Type B pancreatic cell (in vitro differentiated cells): ENCODE measurements at regions not wholly inside any gene's neighbourhood (a gene's known extent, or its start where the extent isn't known, plus 50 kb on each side); places are given as distances from the start of the nearest gene placed in this dataset.

Experiments
- DNase-seq: peaks from one replicate; pipeline ENCODE4 v3.0.0; 2021; ENCODE audit warnings: mixed read lengths; ENCODE audit not compliant: unreplicated experiment; ENCODE audit errors: extremely low spot score
- H3K27ac Mint-ChIP-seq: 2 replicates; pipeline ENCODE4 v1.8.0; 2021; ENCODE audit warnings: mild to moderate bottlenecking, mixed read lengths
- H3K27me3 Mint-ChIP-seq: 2 replicates; pipeline ENCODE4 v1.8.0; 2021; ENCODE audit warnings: mixed read lengths
- H3K36me3 Mint-ChIP-seq: 2 replicates; pipeline ENCODE4 v1.8.0; 2021; ENCODE audit warnings: mixed read lengths
- H3K4me1 Mint-ChIP-seq: one replicate; pipeline ENCODE4 v1.8.0; 2021; ENCODE audit warnings: mixed read lengths; ENCODE audit not compliant: unreplicated experiment
- H3K4me3 Mint-ChIP-seq: 2 replicates; pipeline ENCODE4 v1.8.0; 2021; ENCODE audit warnings: mild to moderate bottlenecking, mixed read lengths
- H3K9me3 Mint-ChIP-seq: 2 replicates; pipeline ENCODE4 v1.8.0; 2021; ENCODE audit warnings: mixed read lengths
- CTCF ChIP-seq: fragments of 200-600 bp; sonication (generic); conservative IDR thresholded peaks from 2 replicates; pipeline ENCODE4 v1.5.0; 2021; ENCODE audit warnings: antibody characterized with exemption, mild to moderate bottlenecking

GRCh38 chr17:12537436-12537835 lies 128.3 kb upstream of the MYOCD start:
- H3K9me3 Mint-ChIP-seq: no peaks in the 10 kb centered on the region
- no peaks in the 10 kb centered on the region for H3K36me3 Mint-ChIP-seq
- H3K4me1 Mint-ChIP-seq: peaks cover 4% of the 10 kb centered on the region
- no peak overlapping the region for H3K4me3 Mint-ChIP-seq
- no peak for DNase-seq
- TF ChIP-seq CTCF: no peak
- no peak overlapping the region for H3K27ac Mint-ChIP-seq
- H3K27me3 Mint-ChIP-seq: peaks cover 4% of the 10 kb centered on the region

GRCh38 chr17:12538003-12538402 lies 127.7 kb upstream of the MYOCD start:
- Mint-ChIP-seq H3K4me1 (peaks cover 4% of the 10 kb centered on the region), H3K27me3 (peaks cover 4% of the 10 kb centered on the region), H3K9me3 (no peaks in the 10 kb centered on the region), H3K27ac (no peak overlapping the region), H3K36me3 (no peaks in the 10 kb centered on the region), H3K4me3 (no peak overlapping the region)
- no peak for TF ChIP-seq CTCF
- DNase-seq: no peak

GRCh38 chr17:12545877-12546513 lies 119.7 kb upstream of the MYOCD start:
- Mint-ChIP-seq H3K4me3 (no peak overlapping the region), H3K27me3 (peaks cover 28% of the 10 kb centered on the region), H3K36me3 (no peaks in the 10 kb centered on the region), H3K9me3 (no peaks in the 10 kb centered on the region), H3K4me1 (peaks cover 28% of the 10 kb centered on the region), H3K27ac (no peak overlapping the region)
- TF ChIP-seq CTCF: peak; percentile 80
- no peak for DNase-seq

- Mint-ChIP-seq H3K27me3 (peaks cover 28% of the 10 kb centered on the region), H3K9me3 (peaks cover 5% of the 10 kb centered on the region), H3K27ac (no peak overlapping the region), H3K36me3 (no peaks in the 10 kb centered on the region), H3K4me1 (peaks cover 28% of the 10 kb centered on the region), H3K4me3 (no peak overlapping the region)
- DNase-seq: no peak
- TF ChIP-seq CTCF: no peak
These were observed 118.7 kb upstream of the MYOCD start for GRCh38 chr17:12546983-12547382.

GRCh38 chr17:12547831-12548230 lies 117.9 kb upstream of the MYOCD start:
- Mint-ChIP-seq H3K9me3 (peaks cover 5% of the 10 kb centered on the region), H3K4me3 (no peak overlapping the region), H3K27me3 (peaks cover 28% of the 10 kb centered on the region), H3K4me1 (peaks cover 28% of the 10 kb centered on the region), H3K36me3 (no peaks in the 10 kb centered on the region), H3K27ac (no peak overlapping the region)
- DNase-seq: no peak
- TF ChIP-seq CTCF: no peak

- Mint-ChIP-seq H3K9me3 (peaks cover 5% of the 10 kb centered on the region), H3K27me3 (peaks cover 28% of the 10 kb centered on the region), H3K27ac (no peak overlapping the region)
These were observed 117.1 kb upstream of the MYOCD start for GRCh38 chr17:12548558-12548957.

More at GRCh38 chr17:12548558-12548957, 117.1 kb upstream of the MYOCD start:
- peaks cover 28% of the 10 kb centered on the region for H3K4me1 Mint-ChIP-seq
- H3K36me3 Mint-ChIP-seq: no peaks in the 10 kb centered on the region
- no peak for TF ChIP-seq CTCF
- no peak for DNase-seq
- H3K4me3 Mint-ChIP-seq: no peak overlapping the region
